GM23338 (cell line): ENCODE measurements at regions not wholly inside any gene's neighbourhood (a gene's known extent, or its start where the extent isn't known, plus 50 kb on each side); places are given as distances from the start of the nearest gene placed in this dataset.

Experiments
- ATAC-seq: fragments of 200-7000 bp; cut with Tn5 transposase; 3 replicates; pipeline ENCODE4 v1.9.1; 2020
- DNase-seq: peaks from one replicate; pipeline ENCODE4 v3.0.0-alpha.2; 2015; ENCODE audit warnings: low spot score
- H2AFZ ChIP-seq: fragments of 200-600 bp; sonication (generic); 2 replicates; pipeline ENCODE4 v1.8.0; 2016; ENCODE audit warnings: antibody characterized with exemption, mild to moderate bottlenecking, moderate library complexity
- H3F3A ChIP-seq: fragments of 200-600 bp; sonication (generic); replicated peaks from 2 replicates; pipeline ENCODE4 v1.8.0; 2017; ENCODE audit warnings: antibody characterized with exemption, mixed run types, low read depth
- H3K27ac ChIP-seq: fragments of 200-600 bp; sonication (generic); 2 replicates; pipeline ENCODE4 v1.6.1; 2016; ENCODE audit warnings: low read depth
- H3K27me3 ChIP-seq: fragments of 200-600 bp; sonication (generic); 2 replicates; pipeline ENCODE4 v1.8.0; 2016; ENCODE audit warnings: mild to moderate bottlenecking, mixed run types, moderate library complexity; ENCODE audit not compliant: insufficient read depth
- H3K36me3 ChIP-seq: fragments of 200-600 bp; sonication (generic); 2 replicates; pipeline ENCODE4 v1.8.0; 2016; ENCODE audit warnings: mild to moderate bottlenecking; ENCODE audit not compliant: insufficient read depth
- H3K4me1 ChIP-seq: fragments of 200-600 bp; sonication (generic); 2 replicates; pipeline ENCODE4 v1.8.0; 2016; ENCODE audit warnings: mild to moderate bottlenecking, moderate library complexity; ENCODE audit not compliant: insufficient read depth
- H3K4me2 ChIP-seq: fragments of 200-600 bp; sonication (generic); 2 replicates; pipeline ENCODE4 v1.7.1; 2017; ENCODE audit warnings: mixed run types
- H3K4me3 ChIP-seq: fragments of 200-600 bp; sonication (generic); 2 replicates; pipeline ENCODE4 v1.6.1; 2016; ENCODE audit warnings: mixed run types
- H3K79me2 ChIP-seq: fragments of 200-600 bp; sonication (generic); replicated peaks from 2 replicates; pipeline ENCODE4 v1.8.0; 2017; ENCODE audit warnings: mild to moderate bottlenecking; ENCODE audit not compliant: insufficient read depth
- H3K9me2 ChIP-seq: fragments of 200-600 bp; sonication (generic); 2 replicates; pipeline ENCODE4 v1.8.0; 2017; ENCODE audit not compliant: insufficient read depth
- H4K20me1 ChIP-seq: fragments of 200-600 bp; sonication (generic); replicated peaks from 2 replicates; pipeline ENCODE4 v1.8.0; 2017; ENCODE audit warnings: mild to moderate bottlenecking; ENCODE audit not compliant: insufficient read depth
- H3K27ac Mint-ChIP-seq: 2 replicates; pipeline ENCODE4 v1.8.0; 2020; ENCODE audit warnings: inconsistent platforms, mild to moderate bottlenecking, moderate library complexity, mixed read lengths
- H3K27me3 Mint-ChIP-seq: 3 replicates; pipeline ENCODE4 v1.8.0; 2022; ENCODE audit warnings: low read depth, mild to moderate bottlenecking, moderate library complexity, mixed read lengths, inconsistent platforms; ENCODE audit not compliant: insufficient read depth, poor library complexity
- H3K36me3 Mint-ChIP-seq: 3 replicates; pipeline ENCODE4 v1.8.0; 2021; ENCODE audit warnings: low read depth, mild to moderate bottlenecking, inconsistent platforms, moderate library complexity, mixed read lengths
- H3K4me1 Mint-ChIP-seq: 3 replicates; pipeline ENCODE4 v1.8.0; 2020; ENCODE audit warnings: mild to moderate bottlenecking, inconsistent platforms, mixed read lengths
- H3K4me3 Mint-ChIP-seq: 3 replicates; pipeline ENCODE4 v1.8.0; 2021; ENCODE audit warnings: moderate library complexity, mild to moderate bottlenecking, inconsistent platforms, mixed read lengths
- H3K9me3 Mint-ChIP-seq: 3 replicates; pipeline ENCODE4 v1.8.0; 2020; ENCODE audit warnings: moderate library complexity, mild to moderate bottlenecking, inconsistent platforms, mixed read lengths
- CREB1 ChIP-seq: fragments of 250-450 bp; sonication (Bioruptor Pico); IDR thresholded peaks from 2 replicates; pipeline ENCODE4 v1.5.0; 2020; ENCODE audit warnings: low read depth, mild to moderate bottlenecking, moderate library complexity
- EZH2 ChIP-seq: fragments of 200-600 bp; sonication (generic); IDR thresholded peaks from one replicate; pipeline ENCODE4 v1.8.0; 2017; ENCODE audit warnings: antibody characterized with exemption, mild to moderate bottlenecking, low read depth; ENCODE audit not compliant: unreplicated experiment
- EZH2phosphoT487 ChIP-seq: fragments of 200-600 bp; sonication (generic); IDR thresholded peaks from one replicate; pipeline ENCODE4 v1.8.1; 2018; ENCODE audit warnings: antibody characterized with exemption; ENCODE audit not compliant: unreplicated experiment
- NANOG ChIP-seq: IDR thresholded peaks from 2 replicates; pipeline ENCODE4 v1.6.1; 2016; ENCODE audit warnings: antibody characterized with exemption, borderline replicate concordance
- POLR2AphosphoS5 ChIP-seq: IDR thresholded peaks from 2 replicates; pipeline ENCODE4 v1.6.1; 2016; ENCODE audit warnings: antibody characterized with exemption, low read depth
- STAT1 ChIP-seq: IDR thresholded peaks from one replicate; pipeline ENCODE4 v1.6.1; 2016; ENCODE audit warnings: antibody characterized with exemption; ENCODE audit not compliant: unreplicated experiment
- ZNF114 ChIP-seq: fragments of 250-450 bp; sonication (Bioruptor Pico); IDR thresholded peaks from 2 replicates; pipeline ENCODE4 v1.5.0; 2020; ENCODE audit warnings: mild to moderate bottlenecking, moderate library complexity
- ZNF331 ChIP-seq: fragments of 250-450 bp; sonication (Bioruptor Pico); IDR thresholded peaks from 2 replicates; pipeline ENCODE4 v1.5.0; 2020; ENCODE audit warnings: low read depth, mild to moderate bottlenecking, moderate library complexity
- TF ChIP-seq, protein P1 (sequence below): IDR thresholded peaks from one replicate; pipeline ENCODE4 v1.6.1; 2018; ENCODE audit warnings: antibody characterized with exemption; ENCODE audit not compliant: unreplicated experiment
- TF ChIP-seq, protein P2 (sequence below), 2 experiments: fragments of 200-600 bp in 1 of 2; sonication (generic) in 1 of 2; conservative IDR thresholded peaks; 2 replicates each; pipeline versions ENCODE4 v1.5.1 to v1.6.1; 2016 to 2017; ENCODE audit warnings: antibody characterized with exemption in 2 of 2, low read depth in 2 of 2, mild to moderate bottlenecking in 2 of 2, moderate library complexity in 1 of 2
- TF ChIP-seq, protein P3 (sequence below): IDR thresholded peaks from 2 replicates; pipeline ENCODE4 v1.6.1; 2016; ENCODE audit warnings: antibody characterized with exemption

DNA sequence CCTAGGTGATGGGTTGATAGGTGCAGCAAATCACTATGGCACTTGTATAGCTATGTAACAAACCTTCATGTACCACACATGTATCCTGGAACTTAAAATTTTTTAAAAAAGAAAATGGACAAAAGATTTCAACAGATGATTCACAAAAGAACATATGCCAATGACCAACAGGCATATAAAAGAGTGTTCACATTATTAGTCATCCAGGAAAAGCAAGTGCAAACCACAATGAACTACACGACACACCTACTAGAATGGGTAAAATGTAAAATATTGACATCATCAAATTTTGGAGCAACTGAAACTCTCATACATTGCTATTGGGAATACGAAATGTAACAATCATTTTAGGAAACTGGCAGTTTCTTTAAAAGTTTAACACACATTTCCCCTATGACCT lies 109.9 kb downstream of the YIPF5 start (continued):
- TF ChIP-seq, protein P1, sequence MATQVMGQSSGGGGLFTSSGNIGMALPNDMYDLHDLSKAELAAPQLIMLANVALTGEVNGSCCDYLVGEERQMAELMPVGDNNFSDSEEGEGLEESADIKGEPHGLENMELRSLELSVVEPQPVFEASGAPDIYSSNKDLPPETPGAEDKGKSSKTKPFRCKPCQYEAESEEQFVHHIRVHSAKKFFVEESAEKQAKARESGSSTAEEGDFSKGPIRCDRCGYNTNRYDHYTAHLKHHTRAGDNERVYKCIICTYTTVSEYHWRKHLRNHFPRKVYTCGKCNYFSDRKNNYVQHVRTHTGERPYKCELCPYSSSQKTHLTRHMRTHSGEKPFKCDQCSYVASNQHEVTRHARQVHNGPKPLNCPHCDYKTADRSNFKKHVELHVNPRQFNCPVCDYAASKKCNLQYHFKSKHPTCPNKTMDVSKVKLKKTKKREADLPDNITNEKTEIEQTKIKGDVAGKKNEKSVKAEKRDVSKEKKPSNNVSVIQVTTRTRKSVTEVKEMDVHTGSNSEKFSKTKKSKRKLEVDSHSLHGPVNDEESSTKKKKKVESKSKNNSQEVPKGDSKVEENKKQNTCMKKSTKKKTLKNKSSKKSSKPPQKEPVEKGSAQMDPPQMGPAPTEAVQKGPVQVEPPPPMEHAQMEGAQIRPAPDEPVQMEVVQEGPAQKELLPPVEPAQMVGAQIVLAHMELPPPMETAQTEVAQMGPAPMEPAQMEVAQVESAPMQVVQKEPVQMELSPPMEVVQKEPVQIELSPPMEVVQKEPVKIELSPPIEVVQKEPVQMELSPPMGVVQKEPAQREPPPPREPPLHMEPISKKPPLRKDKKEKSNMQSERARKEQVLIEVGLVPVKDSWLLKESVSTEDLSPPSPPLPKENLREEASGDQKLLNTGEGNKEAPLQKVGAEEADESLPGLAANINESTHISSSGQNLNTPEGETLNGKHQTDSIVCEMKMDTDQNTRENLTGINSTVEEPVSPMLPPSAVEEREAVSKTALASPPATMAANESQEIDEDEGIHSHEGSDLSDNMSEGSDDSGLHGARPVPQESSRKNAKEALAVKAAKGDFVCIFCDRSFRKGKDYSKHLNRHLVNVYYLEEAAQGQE: no peak
- TF ChIP-seq EZH2 (no peak), ZNF114 (CRISPR knock-in tag) (no peak)

DNA sequence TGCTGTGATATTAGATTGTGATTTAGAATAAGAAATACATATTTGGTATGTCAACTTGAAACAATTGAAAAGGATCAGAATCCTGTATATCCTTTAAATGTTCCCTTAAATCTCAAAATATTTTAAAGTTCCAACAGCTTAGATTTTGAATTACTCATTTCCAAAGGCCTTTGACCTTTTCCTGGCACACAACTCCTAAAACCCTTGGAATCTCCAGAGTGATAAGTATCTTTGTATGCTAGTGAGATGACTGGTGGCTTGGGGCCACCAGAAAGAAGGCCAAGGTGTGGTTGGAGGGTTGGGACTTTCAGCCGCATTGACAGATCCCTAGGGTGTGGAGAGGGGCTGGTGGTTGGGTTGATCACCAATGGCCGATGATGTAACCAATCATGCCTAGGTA lies 104.7 kb downstream of the YIPF5 start:
- no peaks in the 10 kb centered on the region for H3K36me3 Mint-ChIP-seq
- Histone ChIP-seq H3K36me3 (no peaks in the 10 kb centered on the region), H4K20me1 (no peaks in the 10 kb centered on the region), H3K4me2 (no peak overlapping the region), H3K27me3 (no peaks in the 10 kb centered on the region), H3K9me2 (no peaks in the 10 kb centered on the region), H3K79me2 (no peaks in the 10 kb centered on the region), H3K27ac (no peak overlapping the region), H3K4me1 (no peaks in the 10 kb centered on the region), H3F3A (no peaks in the 10 kb centered on the region), H3K4me3 (no peak overlapping the region), H2AFZ (no peak overlapping the region)
- DNase-seq: no peak
- TF ChIP-seq STAT1 (no peak), EZH2phosphoT487 (no peak), NANOG (no peak), ZNF331 (CRISPR knock-in tag) (no peak), CREB1 (CRISPR knock-in tag) (no peak)
- TF ChIP-seq, protein P2, sequence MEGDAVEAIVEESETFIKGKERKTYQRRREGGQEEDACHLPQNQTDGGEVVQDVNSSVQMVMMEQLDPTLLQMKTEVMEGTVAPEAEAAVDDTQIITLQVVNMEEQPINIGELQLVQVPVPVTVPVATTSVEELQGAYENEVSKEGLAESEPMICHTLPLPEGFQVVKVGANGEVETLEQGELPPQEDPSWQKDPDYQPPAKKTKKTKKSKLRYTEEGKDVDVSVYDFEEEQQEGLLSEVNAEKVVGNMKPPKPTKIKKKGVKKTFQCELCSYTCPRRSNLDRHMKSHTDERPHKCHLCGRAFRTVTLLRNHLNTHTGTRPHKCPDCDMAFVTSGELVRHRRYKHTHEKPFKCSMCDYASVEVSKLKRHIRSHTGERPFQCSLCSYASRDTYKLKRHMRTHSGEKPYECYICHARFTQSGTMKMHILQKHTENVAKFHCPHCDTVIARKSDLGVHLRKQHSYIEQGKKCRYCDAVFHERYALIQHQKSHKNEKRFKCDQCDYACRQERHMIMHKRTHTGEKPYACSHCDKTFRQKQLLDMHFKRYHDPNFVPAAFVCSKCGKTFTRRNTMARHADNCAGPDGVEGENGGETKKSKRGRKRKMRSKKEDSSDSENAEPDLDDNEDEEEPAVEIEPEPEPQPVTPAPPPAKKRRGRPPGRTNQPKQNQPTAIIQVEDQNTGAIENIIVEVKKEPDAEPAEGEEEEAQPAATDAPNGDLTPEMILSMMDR (conservative IDR thresholded peaks at IDR 0.05; ENCODE audit: low read depth in 2 of 2): no peak
- H3K4me1 Mint-ChIP-seq: no peaks in the 10 kb centered on the region
- peaks cover 2% of the 10 kb centered on the region for H3K27me3 Mint-ChIP-seq
- H3K9me3 Mint-ChIP-seq: peaks cover 2% of the 10 kb centered on the region; the same call in 2 of the 3 replicates
- H3K27ac Mint-ChIP-seq: no peak overlapping the region
- no peak for ATAC-seq
- H3K4me3 Mint-ChIP-seq: no peak overlapping the region

DNA sequence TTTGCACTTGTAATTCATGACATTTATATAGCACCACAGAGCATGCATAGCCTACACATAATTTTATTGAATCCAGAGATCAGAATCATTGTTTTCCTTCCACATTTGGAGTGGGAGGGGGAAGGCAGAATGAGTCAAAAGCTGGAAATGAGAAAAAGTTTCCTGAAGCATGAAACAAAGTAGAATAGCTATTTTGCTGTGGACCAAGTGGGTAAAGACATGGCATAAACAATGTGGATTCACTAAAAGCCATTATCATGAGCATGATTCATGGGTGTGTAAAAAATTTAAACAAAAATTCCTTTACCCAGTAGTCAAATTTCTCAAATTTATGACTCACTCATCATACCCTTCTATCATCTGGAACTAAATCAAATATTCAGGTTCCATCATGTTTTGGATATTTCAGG lies 97.9 kb downstream of the YIPF5 start:
- no peaks in the 10 kb centered on the region for H3K36me3 ChIP-seq
- H3K9me3 Mint-ChIP-seq: peaks cover 6% of the 10 kb centered on the region; the same call in 1 of the 3 replicates
- peaks cover 5% of the 10 kb centered on the region for H3K27me3 Mint-ChIP-seq
- DNase-seq (no peak), ATAC-seq (no peak)
- no peak overlapping the region for H3K4me3 Mint-ChIP-seq
- no peaks in the 10 kb centered on the region for H3F3A ChIP-seq
- no peak overlapping the region for H3K27ac ChIP-seq
- no peak overlapping the region for H3K4me3 ChIP-seq
- H3K27ac Mint-ChIP-seq: no peak overlapping the region
- 0 out of 2 replicates have a peak, but pooled peaks cover 2% of the 10 kb centered on the region for H3K4me1 ChIP-seq
- H3K4me1 Mint-ChIP-seq: peaks cover 7% of the 10 kb centered on the region
- H3K4me2 ChIP-seq: no peak overlapping the region
- peaks cover 9% of the 10 kb centered on the region; the same call in 1 of the 2 replicates for H3K9me2 ChIP-seq
- no peaks in the 10 kb centered on the region for H3K79me2 ChIP-seq
- peaks cover 4% of the 10 kb centered on the region; the same call in 1 of the 3 replicates for H3K36me3 Mint-ChIP-seq
- H3K27me3 ChIP-seq: no peaks in the 10 kb centered on the region
- no peaks in the 10 kb centered on the region for H4K20me1 ChIP-seq
- H2AFZ ChIP-seq: no peak overlapping the region
- TF ChIP-seq EZH2 (no peak), ZNF114 (CRISPR knock-in tag) (no peak), ZNF331 (CRISPR knock-in tag) (no peak), POLR2AphosphoS5 (no peak), STAT1 (no peak), CREB1 (CRISPR knock-in tag) (no peak)
- TF ChIP-seq, protein P3, sequence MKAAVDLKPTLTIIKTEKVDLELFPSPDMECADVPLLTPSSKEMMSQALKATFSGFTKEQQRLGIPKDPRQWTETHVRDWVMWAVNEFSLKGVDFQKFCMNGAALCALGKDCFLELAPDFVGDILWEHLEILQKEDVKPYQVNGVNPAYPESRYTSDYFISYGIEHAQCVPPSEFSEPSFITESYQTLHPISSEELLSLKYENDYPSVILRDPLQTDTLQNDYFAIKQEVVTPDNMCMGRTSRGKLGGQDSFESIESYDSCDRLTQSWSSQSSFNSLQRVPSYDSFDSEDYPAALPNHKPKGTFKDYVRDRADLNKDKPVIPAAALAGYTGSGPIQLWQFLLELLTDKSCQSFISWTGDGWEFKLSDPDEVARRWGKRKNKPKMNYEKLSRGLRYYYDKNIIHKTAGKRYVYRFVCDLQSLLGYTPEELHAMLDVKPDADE: no peak
- TF ChIP-seq, protein P2 (conservative IDR thresholded peaks at IDR 0.05; ENCODE audit: low read depth in 2 of 2): no peak
